Mucosa of rectum (tissue), 2 donors: ENCODE measurements at regions not wholly inside any gene's neighbourhood (a gene's known extent, or its start where the extent isn't known, plus 50 kb on each side); places are given as distances from the start of the nearest gene placed in this dataset.

Source experiments
- H3K27ac ChIP-seq, 2 donors: one replicate each; pipeline ENCODE4 v1.7.0; 2013; ENCODE audit warnings: inconsistent platforms in 2 of 2, low read depth in 2 of 2, low read length in 2 of 2
- H3K27me3 ChIP-seq, 2 donors: one replicate each; pipeline ENCODE4 v1.7.0; 2013; ENCODE audit warnings: low read length in 2 of 2; ENCODE audit not compliant: control insufficient read depth in 2 of 2, insufficient read depth in 2 of 2
- H3K36me3 ChIP-seq, 2 donors: one replicate each; pipeline ENCODE4 v1.7.0; 2013; ENCODE audit warnings: low read length in 2 of 2; ENCODE audit not compliant: control insufficient read depth in 2 of 2, insufficient read depth in 2 of 2
- H3K4me1 ChIP-seq, 2 donors: one replicate each; pipeline ENCODE4 v1.7.0; 2013; ENCODE audit warnings: low read length in 2 of 2, mild to moderate bottlenecking in 1 of 2; ENCODE audit not compliant: control insufficient read depth in 2 of 2, insufficient read depth in 2 of 2
- H3K4me3 ChIP-seq, 2 donors: one replicate each; pipeline ENCODE4 v1.7.0; 2013; ENCODE audit warnings: low read length in 2 of 2
- H3K9ac ChIP-seq, 2 donors: one replicate each; pipeline ENCODE4 v1.7.0; 2013; ENCODE audit warnings: low read length in 2 of 2, low read depth in 1 of 2, mild to moderate bottlenecking in 1 of 2
- H3K9me3 ChIP-seq, 2 donors: one replicate each; pipeline ENCODE4 v1.7.0; 2013; ENCODE audit warnings: low read length in 2 of 2; ENCODE audit not compliant: control insufficient read depth in 2 of 2
- donor health status: healthy.
- donor health status: Normal muscosa, but diverticular disease.

DNA sequence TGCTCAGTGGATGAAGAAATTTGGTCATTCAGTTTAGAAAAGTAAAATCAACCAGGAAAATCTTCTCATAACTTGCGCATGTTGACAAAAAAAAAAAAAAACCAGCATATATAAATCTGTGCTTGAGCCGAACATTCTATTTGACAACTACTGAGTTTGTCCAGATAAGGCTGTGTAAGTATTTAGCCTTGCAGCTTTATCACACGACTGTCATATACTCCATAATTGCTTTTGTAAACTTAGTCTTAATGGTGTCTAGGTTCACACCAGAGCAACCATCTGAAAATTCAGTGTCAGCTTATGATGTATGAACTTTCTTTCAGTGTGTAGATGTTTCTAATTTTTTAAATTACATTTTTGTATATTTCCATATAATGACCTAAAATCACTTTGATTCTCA is 1173.8 kb upstream of the TMPRSS15 start:
- Histone ChIP-seq H3K9ac (no peak overlapping the region), H3K4me3 (no peak overlapping the region), H3K4me1 (no peaks in the 10 kb centered on the region), H3K27ac (no peak overlapping the region), H3K9me3 (no peaks in the 10 kb centered on the region), H3K27me3 (no peaks in the 10 kb centered on the region), H3K36me3 (no peaks in the 10 kb centered on the region)

DNA sequence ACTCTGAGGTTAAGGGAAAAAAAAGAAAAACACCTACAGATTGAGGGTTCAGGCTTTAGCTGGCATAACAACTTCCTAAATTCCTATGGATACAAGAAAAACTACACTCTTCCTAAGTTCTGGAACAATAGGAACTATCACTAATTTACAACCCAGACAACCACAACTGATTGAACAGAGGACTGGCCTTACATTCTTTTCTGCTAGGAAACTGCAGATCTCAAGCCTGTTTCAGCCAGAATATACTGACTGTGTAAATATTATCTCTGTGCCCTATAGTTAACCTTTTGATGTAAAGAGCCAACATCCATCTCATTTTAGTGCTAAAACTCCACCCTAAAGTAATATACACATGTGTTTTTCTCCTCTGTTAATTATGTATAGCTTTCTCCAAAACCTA is 1186.5 kb upstream of the TMPRSS15 start:
- Histone ChIP-seq H3K9ac (no peak overlapping the region), H3K36me3 (no peaks in the 10 kb centered on the region), H3K27ac (no peak overlapping the region), H3K9me3 (no peaks in the 10 kb centered on the region), H3K4me1 (no peaks in the 10 kb centered on the region), H3K27me3 (no peaks in the 10 kb centered on the region), H3K4me3 (no peak overlapping the region)

DNA sequence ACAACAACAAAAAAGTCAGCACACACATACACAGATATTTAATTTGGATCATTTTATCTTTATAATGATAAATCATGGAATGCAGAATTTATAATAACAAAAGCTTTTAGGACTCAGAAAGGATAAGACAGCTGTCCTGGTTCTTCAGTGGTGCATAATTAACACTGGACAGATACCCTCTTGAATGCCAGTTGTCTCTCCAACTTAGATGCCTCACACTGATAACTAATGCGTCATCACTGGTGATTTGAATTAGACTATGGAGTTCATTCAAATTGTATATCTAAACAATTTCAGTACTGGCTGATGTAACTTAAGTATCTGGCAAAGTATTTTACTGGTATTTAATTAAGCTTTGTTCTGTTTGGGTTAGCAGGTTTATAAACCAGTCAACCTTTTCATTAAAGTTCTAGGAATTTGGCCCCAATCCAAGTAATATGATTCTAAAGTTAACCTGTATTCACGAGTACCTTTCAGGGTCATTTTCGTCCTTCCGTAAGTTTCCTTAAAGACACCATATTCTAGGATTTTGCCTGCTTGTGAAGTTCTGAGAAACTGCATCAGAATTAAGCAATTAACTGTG is 1199.5 kb upstream of the TMPRSS15 start:
- Histone ChIP-seq H3K4me1 (no peaks in the 10 kb centered on the region), H3K27me3 (no peaks in the 10 kb centered on the region), H3K9me3 (no peaks in the 10 kb centered on the region), H3K27ac (no peak overlapping the region), H3K4me3 (no peak overlapping the region), H3K9ac (no peak overlapping the region), H3K36me3 (no peaks in the 10 kb centered on the region)

GRCh38 chr21:19608101-19608621 is 1204.6 kb upstream of the TMPRSS15 start:
- no peak overlapping the region for H3K4me3 ChIP-seq
- no peak overlapping the region for H3K9ac ChIP-seq
- H3K36me3 ChIP-seq, result no peaks in the 10 kb centered on the region
- H3K27me3 ChIP-seq, result no peaks in the 10 kb centered on the region
- H3K4me1 ChIP-seq, result no peaks in the 10 kb centered on the region
- no peaks in the 10 kb centered on the region for H3K9me3 ChIP-seq
- H3K27ac ChIP-seq, result no peak overlapping the region

DNA sequence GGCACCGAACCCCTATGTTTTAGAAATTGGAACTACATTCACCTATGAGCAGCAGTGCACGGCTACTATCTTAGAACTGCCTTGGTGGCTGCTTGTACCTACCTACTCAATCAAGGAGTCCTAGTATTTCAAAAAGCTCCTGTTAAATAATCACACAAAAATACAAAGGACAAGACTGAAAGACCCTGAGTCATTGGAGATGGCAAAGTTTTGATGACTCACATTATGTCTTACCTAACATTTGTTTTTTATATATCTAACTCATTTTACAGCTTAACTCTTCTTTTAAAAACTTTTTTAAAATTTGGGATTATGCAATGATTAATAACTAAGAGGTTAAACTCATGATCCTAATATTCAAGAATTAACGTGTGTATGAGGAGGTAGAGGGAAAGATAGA is 1206.0 kb upstream of the TMPRSS15 start:
- Histone ChIP-seq H3K4me1 (no peaks in the 10 kb centered on the region), H3K4me3 (no peak overlapping the region), H3K9me3 (no peaks in the 10 kb centered on the region)

GRCh38 chr21:19621837-19622496 is 1218.4 kb upstream of the TMPRSS15 start:
- Histone ChIP-seq H3K9me3 (no peaks in the 10 kb centered on the region), H3K36me3 (no peaks in the 10 kb centered on the region), H3K4me3 (no peak overlapping the region), H3K4me1 (no peaks in the 10 kb centered on the region), H3K27me3 (no peaks in the 10 kb centered on the region), H3K27ac (no peak overlapping the region), H3K9ac (no peak overlapping the region)

More for the DNA sequence above, 1206.0 kb upstream of the TMPRSS15 start:
- no peaks in the 10 kb centered on the region for H3K36me3 ChIP-seq
- no peaks in the 10 kb centered on the region for H3K27me3 ChIP-seq
- H3K27ac ChIP-seq, result no peak overlapping the region
- H3K9ac ChIP-seq, result no peak overlapping the region

GRCh38 chr21:19640964-19641363 is 1237.4 kb upstream of the TMPRSS15 start:
- H3K4me1 ChIP-seq, result no peaks in the 10 kb centered on the region
- no peak overlapping the region for H3K9ac ChIP-seq
- no peak overlapping the region for H3K27ac ChIP-seq
- no peaks in the 10 kb centered on the region for H3K27me3 ChIP-seq
- H3K4me3 ChIP-seq, result no peak overlapping the region
- no peaks in the 10 kb centered on the region for H3K9me3 ChIP-seq
- no peaks in the 10 kb centered on the region for H3K36me3 ChIP-seq

DNA sequence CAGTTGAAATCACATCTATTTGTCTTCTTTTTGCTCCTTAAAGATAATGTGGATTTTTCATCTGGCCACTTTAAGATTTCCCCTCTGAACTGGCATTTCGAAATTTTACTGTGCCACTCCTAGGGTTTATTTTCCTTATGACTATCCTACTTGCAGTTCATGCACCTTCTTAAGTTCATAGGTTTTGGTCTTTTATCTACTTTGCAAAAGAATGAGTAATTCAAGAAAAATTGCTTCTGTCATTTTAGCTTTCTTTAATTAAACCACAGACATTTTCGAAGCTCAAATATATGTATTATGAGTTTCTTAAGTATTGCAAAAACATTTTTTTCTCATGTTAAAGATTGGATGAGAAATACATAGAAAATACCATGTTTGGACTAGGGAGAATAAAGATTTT is 1244.8 kb upstream of the TMPRSS15 start:
- H3K4me1 ChIP-seq, result no peaks in the 10 kb centered on the region
- H3K9ac ChIP-seq, result no peak overlapping the region
- H3K9me3 ChIP-seq, result no peaks in the 10 kb centered on the region
- H3K36me3 ChIP-seq, result no peaks in the 10 kb centered on the region
- H3K4me3 ChIP-seq, result no peak overlapping the region
- H3K27ac ChIP-seq, result no peak overlapping the region
- no peaks in the 10 kb centered on the region for H3K27me3 ChIP-seq

DNA sequence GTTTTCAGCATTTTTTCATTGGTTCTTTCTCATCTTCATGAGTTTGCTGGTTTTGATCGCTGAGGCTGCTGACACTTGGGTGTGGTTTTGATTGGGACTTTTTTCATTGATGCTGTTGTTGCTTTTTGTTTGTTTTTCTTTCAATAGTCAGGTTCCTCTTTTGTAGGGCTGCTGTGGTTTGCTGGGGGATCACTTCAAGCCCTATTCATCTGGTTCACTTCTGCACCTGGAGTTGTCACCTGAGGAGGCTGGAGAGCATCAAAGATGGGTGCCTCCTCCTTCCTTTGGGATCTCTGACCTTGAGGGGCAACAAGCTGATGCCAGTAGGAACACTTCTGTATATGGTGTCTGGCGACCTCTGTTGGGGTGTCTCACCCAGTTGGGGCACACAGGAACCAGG is 1279.9 kb upstream of the TMPRSS15 start:
- no peak overlapping the region for H3K4me3 ChIP-seq
- H3K27ac ChIP-seq, result no peak overlapping the region
- peaks cover 0 to 3% of the 10 kb centered on the region in 2 donors for H3K9me3 ChIP-seq
- no peaks in the 10 kb centered on the region for H3K4me1 ChIP-seq
- H3K9ac ChIP-seq, result no peak overlapping the region
- H3K27me3 ChIP-seq, result no peaks in the 10 kb centered on the region
- no peaks in the 10 kb centered on the region for H3K36me3 ChIP-seq

- no peak overlapping the region for H3K9ac ChIP-seq
- H3K36me3 ChIP-seq, result no peaks in the 10 kb centered on the region
- no peak overlapping the region for H3K4me3 ChIP-seq
- H3K4me1 ChIP-seq, result no peaks in the 10 kb centered on the region
- no peaks in the 10 kb centered on the region for H3K27me3 ChIP-seq
- no peak overlapping the region for H3K27ac ChIP-seq
- H3K9me3 ChIP-seq, result no peaks in the 10 kb centered on the region
Observed at GRCh38 chr21:19684328-19684727, 1280.7 kb upstream of the TMPRSS15 start.
